Heart left ventricle (tissue), 13 donors: ENCODE measurements at regions not wholly inside any gene's neighbourhood (a gene's known extent, or its start where the extent isn't known, plus 50 kb on each side); places are given as distances from the start of the nearest gene placed in this dataset.

Experiments
- CTCF ChIP-seq, 12 donors: fragments of 200-600 bp; sonication (generic) in 4 of 12; IDR thresholded peaks; one replicate each; pipeline versions ENCODE4 v1.5.0 to v1.8.0; 2018 to 2022; ENCODE audit warnings: antibody characterized with exemption in 12 of 12, mild to moderate bottlenecking in 5 of 12
- POLR2A ChIP-seq, 2 donors: fragments of 450-650 bp; IDR thresholded peaks; one replicate each; pipeline ENCODE4 v1.6.1; 2017; ENCODE audit warnings: antibody characterized with exemption in 2 of 2, mild to moderate bottlenecking in 2 of 2, moderate library complexity in 2 of 2
- donor health status: ischemic (EF 13 %, LVEDD 7.1; RV severe dilation, severe dysfunction).
- donor health status: DM: no; HTN: yes; CAD: no.
- donor health status: DM: no; HTN: no; CAD: no.
- donor health status: ischemic (EF 25% LVEDD 6.9; RV normal size, moderate dysfunction).
- donor health status: ischemic (EF 25% LVEDD 5.7; RV mildly dilated, moderate dysfunction).
- donor health status: ischemic (EF 35%, LVEDD 5.7; RV mildly dilated, moderate dysfunction).
- donor health status: nonischemic (EF 11% LVEDD 7.7; RV severe dilation, severe dysfunction).
- donor health status: DM: yes; HTN: yes; CAD: no.
- donor health status: PGD.
- donor health status: ischemic (EF 29% LVEDD 5.4; RV normal size, mild dysfunction).
- donor health status: nonischemic (EF 23%, LVEDD 6.1; RV moderate dilation, normal function).

DNA sequence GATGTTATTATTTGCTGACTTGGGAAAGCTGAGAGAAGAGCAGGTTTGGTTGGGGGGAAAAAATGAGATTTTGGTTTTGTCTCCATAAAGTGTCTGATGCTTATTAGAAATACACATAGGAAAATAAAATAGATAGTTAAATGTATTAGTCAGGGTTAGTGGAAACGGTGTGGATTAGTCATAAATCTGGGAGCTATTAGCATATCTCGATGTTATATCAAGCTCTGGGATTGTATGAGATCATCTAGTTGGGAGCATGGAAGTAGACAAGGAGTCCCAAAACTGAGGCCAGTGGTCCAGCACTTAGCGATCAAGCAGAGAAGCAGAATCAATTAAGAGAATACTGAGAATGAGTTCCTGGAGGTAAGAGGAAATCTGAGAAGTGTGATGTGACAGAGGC lies 845.5 kb downstream of the ROBO2 start:
- TF ChIP-seq CTCF (IDR thresholded peaks at IDR 0.05): no peak
- no peak for TF ChIP-seq POLR2A (IDR thresholded peaks at IDR 0.05)
